22Rv1 (cell line): ENCODE measurements at regions not wholly inside any gene's neighbourhood (a gene's known extent, or its start where the extent isn't known, plus 50 kb on each side); places are given as distances from the start of the nearest gene placed in this dataset.

Source experiments
- H3K27ac ChIP-seq: fragments of 450-650 bp; 2 replicates; pipeline ENCODE4 v1.5.1; 2017
- CTCF ChIP-seq: fragments of 450-650 bp; IDR thresholded peaks from 2 replicates; pipeline ENCODE4 v1.5.1; 2017; ENCODE audit warnings: mild to moderate bottlenecking
- ZFX ChIP-seq: fragments of 450-650 bp; IDR thresholded peaks from 2 replicates; pipeline ENCODE4 v1.6.1; 2017; ENCODE audit warnings: antibody characterized with exemption, borderline replicate concordance

GRCh38 chr2:211306929-211307328 is 750.5 kb downstream of the CPS1 start:
- no peak for TF ChIP-seq CTCF
- no peak for TF ChIP-seq ZFX
- H3K27ac ChIP-seq, result no peak overlapping the region
